Upper lobe of right lung (tissue), 1 donor: ENCODE measurements at regions not wholly inside any gene's neighbourhood (a gene's known extent, or its start where the extent isn't known, plus 50 kb on each side); places are given as distances from the start of the nearest gene placed in this dataset.

Source experiments
- ATAC-seq: fragments of 200-7000 bp; cut with Tn5 transposase; one replicate; pipeline ENCODE4 v1.9.1; 2020; ENCODE audit warnings: mild to moderate bottlenecking, moderate library complexity
- DNase-seq: peaks from one replicate; pipeline ENCODE4 v3.0.0-alpha.2; 2020
- H3K27ac ChIP-seq: fragments of 200-600 bp; one replicate; pipeline ENCODE4 v1.8.0; 2022
- H3K27me3 ChIP-seq: fragments of 200-600 bp; one replicate; pipeline ENCODE4 v1.8.0; 2022; ENCODE audit warnings: mild to moderate bottlenecking
- H3K36me3 ChIP-seq: fragments of 200-600 bp; one replicate; pipeline ENCODE4 v1.8.0; 2022
- H3K4me1 ChIP-seq: fragments of 200-600 bp; one replicate; pipeline ENCODE4 v1.8.0; 2022
- H3K4me3 ChIP-seq: fragments of 200-600 bp; one replicate; pipeline ENCODE4 v1.8.0; 2022; ENCODE audit warnings: mild to moderate bottlenecking
- H3K9me3 ChIP-seq: fragments of 200-600 bp; one replicate; pipeline ENCODE4 v1.8.0; 2022
- CTCF ChIP-seq: fragments of 200-600 bp; IDR thresholded peaks from one replicate; pipeline ENCODE4 v1.8.0; 2022; ENCODE audit warnings: antibody characterized with exemption
- intact Hi-C: fragments of 100-400 bp; cut with DNase I; formaldehyde crosslinking; loops from one replicate; pipeline ENCODE4 v1.11.0; 2022
- donor health status: DM: no; HTN: yes; CAD: no; lungs with severe emphysema.

GRCh38 chr16:31700200-31700529, 172.5 kb downstream of the AHSP start:
- Histone ChIP-seq H3K27ac (peak overlapping the region; percentile 83), H3K9me3 (no peaks in the 10 kb centered on the region), H3K27me3 (no peaks in the 10 kb centered on the region), H3K4me1 (peaks cover 10% of the 10 kb centered on the region), H3K4me3 (peak overlapping the region; percentile 92), H3K36me3 (peaks cover 22% of the 10 kb centered on the region)
- TF ChIP-seq CTCF: no peak
- no peak for ATAC-seq
- intact Hi-C loops: no loop called here
- DNase-seq: no peak

DNA sequence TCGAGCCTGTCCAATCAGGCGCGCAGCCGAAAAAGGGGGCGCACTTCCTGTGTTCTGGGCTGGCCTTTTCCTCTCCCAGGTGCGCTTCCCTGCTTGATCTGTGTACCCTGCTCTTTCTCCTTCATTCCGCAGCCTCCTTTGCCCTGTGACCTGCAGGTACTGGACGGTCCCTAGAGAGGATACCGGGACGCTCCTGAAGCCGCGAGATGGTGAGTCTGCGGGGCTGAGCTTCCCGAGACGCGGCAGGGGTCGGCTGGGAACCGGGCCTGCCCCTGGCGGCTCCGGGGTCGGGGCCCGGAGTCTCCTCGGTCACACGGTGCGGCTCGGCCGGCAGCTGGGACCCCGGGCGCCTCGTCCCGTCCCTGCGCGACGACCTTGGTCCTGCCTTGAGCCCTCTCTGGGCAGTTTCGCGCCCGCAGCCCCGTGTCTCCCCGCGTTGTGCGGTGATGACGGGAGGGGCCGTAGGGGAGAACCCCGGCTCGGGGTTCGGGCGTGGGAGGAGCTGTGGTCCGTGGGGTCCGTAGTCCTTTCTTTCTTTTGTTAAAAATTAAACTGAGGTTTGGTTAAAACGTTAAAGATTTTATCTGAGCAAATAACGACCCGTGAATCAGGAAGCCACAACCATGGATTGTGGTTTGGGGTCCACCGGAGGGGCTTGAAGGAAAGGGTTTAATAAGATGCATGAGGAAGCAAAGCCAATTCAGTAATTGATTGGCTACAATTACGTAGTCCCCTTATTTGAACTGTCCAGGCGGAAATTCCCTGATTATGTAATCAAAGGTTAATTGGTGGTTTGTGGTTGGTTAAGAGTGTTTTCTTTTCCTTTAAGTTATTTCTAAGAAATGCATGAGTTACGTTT, 172.8 kb upstream of the ZNF267 start:
- TF ChIP-seq CTCF: peak; percentile 21
- H3K36me3 ChIP-seq: peaks cover 27% of the 10 kb centered on the region
- H3K27ac ChIP-seq: peak overlapping the region; percentile 83
- intact Hi-C loops: no loop called here
- peak overlapping the region; percentile 92 for H3K4me3 ChIP-seq
- peak; percentile 96 for ATAC-seq
- peak; percentile 93 for DNase-seq
- H3K9me3 ChIP-seq: no peaks in the 10 kb centered on the region
- H3K27me3 ChIP-seq: no peaks in the 10 kb centered on the region
- H3K4me1 ChIP-seq: peaks cover 10% of the 10 kb centered on the region

DNA sequence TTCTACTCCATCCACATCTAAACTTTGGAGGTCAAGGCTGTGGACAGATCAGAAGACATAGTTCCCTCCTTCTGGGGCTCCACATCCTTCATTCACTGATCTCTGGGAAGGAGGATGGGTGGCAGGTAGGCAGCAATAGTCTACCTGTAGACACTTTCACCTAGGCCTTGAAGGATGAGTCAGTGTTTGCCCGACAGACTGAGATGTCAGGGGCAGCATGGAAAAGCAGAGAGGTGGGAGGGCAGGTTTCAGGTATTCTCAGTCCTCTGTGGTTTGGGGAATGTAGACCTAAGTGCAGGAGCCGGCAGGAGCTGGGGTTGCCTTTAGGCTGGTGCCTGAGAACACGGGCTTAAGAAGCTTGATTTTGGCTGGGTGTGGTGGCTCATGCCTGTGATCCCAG, 171.9 kb upstream of the ZNF267 start:
- intact Hi-C loops: no loop called here
- DNase-seq (no peak), ATAC-seq (no peak)
- peaks cover 34% of the 10 kb centered on the region for H3K36me3 ChIP-seq
- no peaks in the 10 kb centered on the region for H3K9me3 ChIP-seq
- H3K27me3 ChIP-seq: no peaks in the 10 kb centered on the region
- no peak for TF ChIP-seq CTCF
- peak overlapping the region; percentile 92 for H3K4me3 ChIP-seq
- H3K27ac ChIP-seq: peak overlapping the region; percentile 83
- H3K4me1 ChIP-seq: peaks cover 10% of the 10 kb centered on the region

DNA sequence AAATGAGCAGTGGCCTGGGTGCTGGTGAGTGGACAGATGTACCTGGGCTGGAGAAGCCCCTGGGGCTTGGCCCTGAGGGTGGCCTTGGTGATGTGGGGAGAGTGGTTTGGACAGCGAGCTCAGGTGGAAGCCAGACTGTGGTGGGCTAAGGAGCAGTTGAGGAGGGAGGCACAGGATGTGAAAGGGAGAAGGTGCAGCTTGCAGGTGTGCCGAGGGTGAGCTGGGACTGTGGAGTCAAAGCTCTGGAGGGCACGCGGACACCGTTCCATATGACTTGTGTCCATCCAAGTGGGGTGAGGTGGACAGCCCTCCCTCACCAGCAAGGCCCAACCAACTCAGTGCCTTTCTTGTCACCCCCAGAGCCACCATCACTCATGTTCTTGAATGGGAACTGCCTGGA, 170.8 kb upstream of the ZNF267 start:
- ATAC-seq: no peak
- Histone ChIP-seq H3K36me3 (peaks cover 39% of the 10 kb centered on the region), H3K27me3 (no peaks in the 10 kb centered on the region), H3K4me3 (no peak overlapping the region), H3K9me3 (no peaks in the 10 kb centered on the region), H3K27ac (no peak overlapping the region), H3K4me1 (peaks cover 10% of the 10 kb centered on the region)
- intact Hi-C loops: no loop called here
- DNase-seq: no peak
- TF ChIP-seq CTCF: no peak

GRCh38 chr16:31703526-31704128, 170.0 kb upstream of the ZNF267 start:
- Histone ChIP-seq H3K36me3 (peaks cover 39% of the 10 kb centered on the region), H3K4me3 (no peak overlapping the region), H3K4me1 (peaks cover 10% of the 10 kb centered on the region), H3K27me3 (no peaks in the 10 kb centered on the region), H3K27ac (no peak overlapping the region), H3K9me3 (no peaks in the 10 kb centered on the region)
- intact Hi-C loops: no loop called here
- no peak for DNase-seq
- no peak for ATAC-seq
- no peak for TF ChIP-seq CTCF
